HEK293 (cell line): ENCODE measurements at regions not wholly inside any gene's neighbourhood (a gene's known extent, or its start where the extent isn't known, plus 50 kb on each side); places are given as distances from the start of the nearest gene placed in this dataset.

ENCODE experiments used
- CTCF ChIA-PET: fragments of 350-600 bp; formaldehyde crosslinking; extraction: SDS; loops from one replicate; lab custom pipeline; 2021; ENCODE audit warnings: antibody characterized with exemption; lab: Yijun Ruan, JAX
- POLR2A ChIA-PET: fragments of 300-600 bp; formaldehyde crosslinking; extraction: SDS; loops from one replicate; lab custom pipeline; 2020; ENCODE audit warnings: antibody characterized with exemption, inconsistent platforms; lab: Yijun Ruan, JAX
- H3K27ac ChIP-seq: fragments of 200-500 bp; sonication (Bioruptor generic); 2 replicates; pipeline ENCODE4 v1.5.1; 2014; ENCODE audit warnings: low read depth, low read length, control low read depth, inconsistent platforms; ENCODE audit errors: extremely low read depth
- H3K36me3 ChIP-seq, 2 experiments: fragments of 200-500 bp in 1 of 2; sonication (Bioruptor generic) in 1 of 2; 1 replicate in 1 of 2; 2 replicates in 1 of 2; pipeline ENCODE4 v1.5.1; 2014 to 2017; ENCODE audit warnings: inconsistent platforms in 2 of 2, low read length in 2 of 2; ENCODE audit not compliant: control insufficient read depth in 2 of 2, insufficient read depth in 1 of 2
- H3K4me1 ChIP-seq: fragments of 200-500 bp; sonication (Bioruptor generic); 2 replicates; pipeline ENCODE4 v1.5.1; 2014; ENCODE audit warnings: mild to moderate bottlenecking, low read length, inconsistent platforms; ENCODE audit not compliant: control insufficient read depth, insufficient read depth
- H3K4me3 ChIP-seq: 2 replicates; pipeline ENCODE4 v1.5.1; 2011; ENCODE audit warnings: low read depth, mild to moderate bottlenecking, control low read depth, low read length, moderate library complexity
- H3K9me3 ChIP-seq: fragments of 200-500 bp; sonication (Bioruptor generic); 2 replicates; pipeline ENCODE4 v1.5.1; 2014; ENCODE audit warnings: low read depth, low read length, inconsistent platforms; ENCODE audit not compliant: control insufficient read depth, insufficient read depth
- REPIN1 ChIP-seq: fragments of 450-650 bp; formaldehyde crosslinking; IDR thresholded peaks from 2 replicates; pipeline ENCODE4 v1.5.1; 2017; ENCODE audit warnings: missing biosample characterization, missing genetic modification characterization, low read depth
- SETDB1 ChIP-seq: IDR thresholded peaks from one replicate; pipeline ENCODE4 v1.6.1; 2017; ENCODE audit warnings: mild to moderate bottlenecking, low read length, moderate library complexity, mixed read lengths; ENCODE audit not compliant: insufficient read length
- TRIM28 ChIP-seq: IDR thresholded peaks from 2 replicates; pipeline ENCODE4 v1.6.1; 2011; ENCODE audit warnings: low read length, control low read depth, borderline replicate concordance
- ZBTB48 ChIP-seq: fragments of 450-650 bp; formaldehyde crosslinking; IDR thresholded peaks from 2 replicates; pipeline ENCODE4 v1.5.1; 2016; ENCODE audit warnings: missing biosample characterization, missing genetic modification characterization
- ZNF140 ChIP-seq: fragments of 450-650 bp; formaldehyde crosslinking; IDR thresholded peaks from 2 replicates; pipeline ENCODE4 v1.5.1; 2016; ENCODE audit warnings: missing biosample characterization, missing genetic modification characterization
- ZNF350 ChIP-seq: fragments of 450-650 bp; formaldehyde crosslinking; IDR thresholded peaks from 2 replicates; pipeline ENCODE4 v1.5.0; 2017; ENCODE audit warnings: missing biosample characterization, mild to moderate bottlenecking, missing genetic modification characterization
- ZNF394 ChIP-seq: fragments of 450-650 bp; formaldehyde crosslinking; IDR thresholded peaks from 2 replicates; pipeline ENCODE4 v1.5.1; 2016; ENCODE audit warnings: missing biosample characterization, missing genetic modification characterization, mild to moderate bottlenecking, moderate library complexity, borderline replicate concordance
- ZNF473 ChIP-seq: fragments of 450-650 bp; formaldehyde crosslinking; IDR thresholded peaks from 2 replicates; pipeline ENCODE4 v1.5.1; 2017; ENCODE audit warnings: missing biosample characterization, missing genetic modification characterization
- ZNF510 ChIP-seq: fragments of 450-650 bp; formaldehyde crosslinking; IDR thresholded peaks from 2 replicates; pipeline ENCODE4 v1.5.1; 2018; ENCODE audit warnings: mild to moderate bottlenecking, missing genetic modification characterization, missing biosample characterization; ENCODE audit not compliant: insufficient replicate concordance
- ZNF544 ChIP-seq: fragments of 450-650 bp; formaldehyde crosslinking; IDR thresholded peaks from 2 replicates; pipeline ENCODE4 v1.5.0; 2017; ENCODE audit warnings: missing biosample characterization, missing genetic modification characterization
- ZNF558 ChIP-seq: fragments of 450-650 bp; formaldehyde crosslinking; IDR thresholded peaks from 2 replicates; pipeline ENCODE4 v1.5.1; 2016; ENCODE audit warnings: missing biosample characterization, missing genetic modification characterization
- ZNF626 ChIP-seq: fragments of 450-650 bp; sonication (Bioruptor Pico); formaldehyde crosslinking; IDR thresholded peaks from 2 replicates; pipeline ENCODE4 v1.5.1; 2018; ENCODE audit warnings: missing biosample characterization, missing genetic modification characterization, inconsistent platforms
- ZNF660 ChIP-seq: fragments of 450-650 bp; IDR thresholded peaks from 2 replicates; pipeline ENCODE4 v1.5.1; 2018; ENCODE audit warnings: missing biosample characterization, mild to moderate bottlenecking, missing genetic modification characterization
- ZNF747 ChIP-seq: fragments of 450-650 bp; formaldehyde crosslinking; IDR thresholded peaks from 2 replicates; pipeline ENCODE4 v1.5.1; 2016; ENCODE audit warnings: missing biosample characterization, missing genetic modification characterization
- ZNF791 ChIP-seq: fragments of 450-650 bp; formaldehyde crosslinking; IDR thresholded peaks from 2 replicates; pipeline ENCODE4 v1.5.1; 2016; ENCODE audit warnings: missing biosample characterization, missing genetic modification characterization
- ZSCAN16 ChIP-seq: fragments of 450-650 bp; formaldehyde crosslinking; IDR thresholded peaks from 2 replicates; pipeline ENCODE4 v1.5.1; 2016; ENCODE audit warnings: missing biosample characterization, missing genetic modification characterization
- ZSCAN23 ChIP-seq: fragments of 450-650 bp; formaldehyde crosslinking; IDR thresholded peaks from 2 replicates; pipeline ENCODE4 v1.5.1; 2016; ENCODE audit warnings: missing biosample characterization, missing genetic modification characterization
- TF ChIP-seq, protein P1 (sequence below): fragments of 450-650 bp; formaldehyde crosslinking; IDR thresholded peaks from 2 replicates; pipeline ENCODE4 v1.5.1; 2016; ENCODE audit warnings: missing biosample characterization, missing genetic modification characterization, low read depth
- TF ChIP-seq, protein P2 (sequence below): fragments of 450-650 bp; formaldehyde crosslinking; IDR thresholded peaks from 2 replicates; pipeline ENCODE4 v1.5.1; 2016; ENCODE audit warnings: missing biosample characterization, missing genetic modification characterization
- TF ChIP-seq, protein P3 (sequence below): fragments of 450-650 bp; formaldehyde crosslinking; IDR thresholded peaks from 2 replicates; pipeline ENCODE4 v1.5.1; 2016; ENCODE audit warnings: missing biosample characterization, missing genetic modification characterization

DNA sequence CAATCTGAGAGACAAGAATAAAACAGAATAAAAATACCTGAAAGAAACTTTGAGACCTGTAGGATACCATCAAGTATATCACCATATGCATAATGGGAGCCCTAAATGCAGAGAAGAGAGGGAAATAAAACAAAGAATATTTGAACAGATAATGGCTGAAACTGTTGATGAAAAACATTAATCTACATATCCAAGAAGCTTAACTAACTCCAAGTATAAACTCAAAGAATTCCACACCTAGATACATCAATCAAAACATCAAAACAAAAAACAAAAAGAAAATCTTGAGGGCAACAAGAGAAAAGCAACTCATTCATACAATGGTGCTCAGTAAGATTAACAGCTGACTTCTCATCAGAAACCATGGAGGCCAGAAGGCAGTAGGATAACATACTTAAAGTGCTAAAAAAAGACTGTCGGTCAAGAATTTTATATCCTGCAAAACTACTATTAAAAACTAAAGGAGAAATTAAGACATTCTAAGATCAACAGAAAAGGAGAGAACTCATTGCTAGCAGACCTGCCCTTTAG is 101.6 kb downstream of the FOXD1 start:
- no peaks in the 10 kb centered on the region for H3K9me3 ChIP-seq
- H3K4me1 ChIP-seq = no peaks in the 10 kb centered on the region
- H3K27ac ChIP-seq = no peak overlapping the region
- no peak overlapping the region for H3K4me3 ChIP-seq
- TF ChIP-seq SETDB1 (peak; percentile 93), ZNF510 (peak; percentile 19), ZNF626 (tag by site-specific recombination) (0 out of 2 replicates have a peak, but pooled peaks have one; percentile 67), ZNF350 (tag by site-specific recombination) (no peak), ZNF558 (tag by site-specific recombination) (peak; percentile 98), TRIM28 (peak; percentile 84), ZSCAN16 (tag by site-specific recombination) (no peak)
- POLR2A ChIA-PET = no interaction called here
- no peaks in the 10 kb centered on the region for H3K36me3 ChIP-seq
- CTCF ChIA-PET = no interaction called here

DNA sequence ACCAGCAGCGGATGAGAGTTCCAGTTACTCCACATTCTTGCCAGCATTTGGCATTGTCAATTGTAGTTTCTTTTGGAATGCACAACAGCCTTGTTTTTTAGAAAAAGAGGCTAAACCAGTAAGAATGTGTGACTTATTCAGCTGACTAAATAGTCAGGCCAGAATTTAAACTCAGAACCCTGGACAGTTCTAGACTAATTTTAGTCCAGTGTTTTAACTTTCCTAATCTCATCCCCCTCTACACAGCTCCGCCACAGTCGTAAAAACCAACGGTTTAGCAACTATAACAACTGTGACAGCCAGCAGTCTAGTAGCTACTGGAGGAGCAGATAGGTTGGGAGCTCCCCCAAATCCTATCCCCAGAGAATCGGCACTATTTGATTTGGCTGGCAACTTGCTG is 103.7 kb downstream of the FOXD1 start:
- H3K27ac ChIP-seq = no peak overlapping the region
- H3K4me1 ChIP-seq = no peaks in the 10 kb centered on the region
- TF ChIP-seq, protein P1, sequence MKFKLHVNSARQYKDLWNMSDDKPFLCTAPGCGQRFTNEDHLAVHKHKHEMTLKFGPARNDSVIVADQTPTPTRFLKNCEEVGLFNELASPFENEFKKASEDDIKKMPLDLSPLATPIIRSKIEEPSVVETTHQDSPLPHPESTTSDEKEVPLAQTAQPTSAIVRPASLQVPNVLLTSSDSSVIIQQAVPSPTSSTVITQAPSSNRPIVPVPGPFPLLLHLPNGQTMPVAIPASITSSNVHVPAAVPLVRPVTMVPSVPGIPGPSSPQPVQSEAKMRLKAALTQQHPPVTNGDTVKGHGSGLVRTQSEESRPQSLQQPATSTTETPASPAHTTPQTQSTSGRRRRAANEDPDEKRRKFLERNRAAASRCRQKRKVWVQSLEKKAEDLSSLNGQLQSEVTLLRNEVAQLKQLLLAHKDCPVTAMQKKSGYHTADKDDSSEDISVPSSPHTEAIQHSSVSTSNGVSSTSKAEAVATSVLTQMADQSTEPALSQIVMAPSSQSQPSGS = no peak
- TF ChIP-seq, protein P2, sequence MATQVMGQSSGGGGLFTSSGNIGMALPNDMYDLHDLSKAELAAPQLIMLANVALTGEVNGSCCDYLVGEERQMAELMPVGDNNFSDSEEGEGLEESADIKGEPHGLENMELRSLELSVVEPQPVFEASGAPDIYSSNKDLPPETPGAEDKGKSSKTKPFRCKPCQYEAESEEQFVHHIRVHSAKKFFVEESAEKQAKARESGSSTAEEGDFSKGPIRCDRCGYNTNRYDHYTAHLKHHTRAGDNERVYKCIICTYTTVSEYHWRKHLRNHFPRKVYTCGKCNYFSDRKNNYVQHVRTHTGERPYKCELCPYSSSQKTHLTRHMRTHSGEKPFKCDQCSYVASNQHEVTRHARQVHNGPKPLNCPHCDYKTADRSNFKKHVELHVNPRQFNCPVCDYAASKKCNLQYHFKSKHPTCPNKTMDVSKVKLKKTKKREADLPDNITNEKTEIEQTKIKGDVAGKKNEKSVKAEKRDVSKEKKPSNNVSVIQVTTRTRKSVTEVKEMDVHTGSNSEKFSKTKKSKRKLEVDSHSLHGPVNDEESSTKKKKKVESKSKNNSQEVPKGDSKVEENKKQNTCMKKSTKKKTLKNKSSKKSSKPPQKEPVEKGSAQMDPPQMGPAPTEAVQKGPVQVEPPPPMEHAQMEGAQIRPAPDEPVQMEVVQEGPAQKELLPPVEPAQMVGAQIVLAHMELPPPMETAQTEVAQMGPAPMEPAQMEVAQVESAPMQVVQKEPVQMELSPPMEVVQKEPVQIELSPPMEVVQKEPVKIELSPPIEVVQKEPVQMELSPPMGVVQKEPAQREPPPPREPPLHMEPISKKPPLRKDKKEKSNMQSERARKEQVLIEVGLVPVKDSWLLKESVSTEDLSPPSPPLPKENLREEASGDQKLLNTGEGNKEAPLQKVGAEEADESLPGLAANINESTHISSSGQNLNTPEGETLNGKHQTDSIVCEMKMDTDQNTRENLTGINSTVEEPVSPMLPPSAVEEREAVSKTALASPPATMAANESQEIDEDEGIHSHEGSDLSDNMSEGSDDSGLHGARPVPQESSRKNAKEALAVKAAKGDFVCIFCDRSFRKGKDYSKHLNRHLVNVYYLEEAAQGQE (tag by site-specific recombination) = peak; percentile 87
- TF ChIP-seq ZNF791 (no peak), ZNF747 (tag by site-specific recombination) (no peak)
- H3K4me3 ChIP-seq = no peak overlapping the region
- no peaks in the 10 kb centered on the region for H3K36me3 ChIP-seq
- POLR2A ChIA-PET = no interaction called here
- H3K9me3 ChIP-seq = no peaks in the 10 kb centered on the region
- CTCF ChIA-PET = interaction anchor here (2.8 kb wide), 1 partner anchor 129 kb away, joined by 12 read pairs; no protein-coding TSS in a partner anchor

DNA sequence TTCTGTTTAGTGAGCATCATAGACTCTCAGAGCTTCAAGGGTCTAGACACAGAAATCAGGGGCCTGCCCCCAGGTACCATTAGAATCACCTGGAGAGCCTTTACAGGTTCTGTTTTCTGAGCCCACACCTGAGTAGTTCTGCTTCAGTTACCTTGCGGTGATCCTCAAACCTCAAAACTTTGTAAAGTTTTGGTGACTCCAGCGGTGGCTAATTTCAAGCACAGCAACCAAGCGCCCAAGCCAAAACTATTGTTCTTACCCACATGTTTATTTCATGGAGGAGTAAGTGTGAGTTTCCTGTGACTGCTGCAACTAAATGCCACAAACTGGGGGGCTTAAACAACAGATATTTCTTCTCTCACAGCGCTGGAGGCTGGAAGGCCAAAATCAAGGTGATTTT is 108.9 kb downstream of the FOXD1 start:
- H3K27ac ChIP-seq = no peak overlapping the region
- no peaks in the 10 kb centered on the region for H3K36me3 ChIP-seq
- no peak overlapping the region for H3K4me3 ChIP-seq
- H3K9me3 ChIP-seq = no peaks in the 10 kb centered on the region
- ChIA-PET POLR2A (no interaction called here), CTCF (no interaction called here)
- no peak for TF ChIP-seq REPIN1 (tag by site-specific recombination)
- H3K4me1 ChIP-seq = peaks cover 26% of the 10 kb centered on the region

DNA sequence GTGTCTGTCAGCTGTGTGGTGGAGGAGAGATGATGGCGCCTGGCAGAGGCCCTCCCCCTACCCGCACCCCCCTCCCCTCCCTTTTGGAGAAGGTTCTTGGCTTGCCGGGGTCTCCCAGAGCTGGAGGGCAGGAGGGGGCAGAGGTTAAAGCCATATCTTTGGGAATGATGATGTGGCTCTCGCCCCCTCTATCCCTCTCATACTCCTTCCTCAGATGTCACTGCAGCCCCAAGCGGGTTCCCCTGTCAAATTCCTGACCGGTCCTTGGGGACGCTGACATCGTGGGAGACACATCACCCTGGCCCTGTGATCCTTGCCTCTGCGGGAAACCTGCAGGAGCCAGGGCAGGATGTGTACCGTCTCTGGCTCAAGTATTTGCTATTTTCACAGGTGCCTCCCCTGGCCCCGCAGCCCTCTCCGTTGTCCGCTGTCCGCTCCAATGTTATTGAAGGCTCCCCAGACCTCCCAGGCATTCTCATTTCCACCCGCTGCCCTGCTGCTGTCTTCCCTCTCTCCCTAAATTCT is 109.5 kb downstream of the FOXD1 start:
- CTCF ChIA-PET = no interaction called here
- Histone ChIP-seq H3K4me1 (peaks cover 26% of the 10 kb centered on the region), H3K4me3 (no peak overlapping the region), H3K27ac (peak overlapping the region; percentile 77; the same call in 1 of the 2 replicates), H3K36me3 (no peaks in the 10 kb centered on the region), H3K9me3 (no peaks in the 10 kb centered on the region)
- POLR2A ChIA-PET = no interaction called here
- TF ChIP-seq ZNF473 = no peak
- TF ChIP-seq ZNF660 (tag by site-specific recombination) = no peak
- no peak for TF ChIP-seq ZSCAN23
- no peak for TF ChIP-seq ZBTB48
- TF ChIP-seq TRIM28 = no peak
- TF ChIP-seq ZNF394 = no peak
- TF ChIP-seq, protein P3, sequence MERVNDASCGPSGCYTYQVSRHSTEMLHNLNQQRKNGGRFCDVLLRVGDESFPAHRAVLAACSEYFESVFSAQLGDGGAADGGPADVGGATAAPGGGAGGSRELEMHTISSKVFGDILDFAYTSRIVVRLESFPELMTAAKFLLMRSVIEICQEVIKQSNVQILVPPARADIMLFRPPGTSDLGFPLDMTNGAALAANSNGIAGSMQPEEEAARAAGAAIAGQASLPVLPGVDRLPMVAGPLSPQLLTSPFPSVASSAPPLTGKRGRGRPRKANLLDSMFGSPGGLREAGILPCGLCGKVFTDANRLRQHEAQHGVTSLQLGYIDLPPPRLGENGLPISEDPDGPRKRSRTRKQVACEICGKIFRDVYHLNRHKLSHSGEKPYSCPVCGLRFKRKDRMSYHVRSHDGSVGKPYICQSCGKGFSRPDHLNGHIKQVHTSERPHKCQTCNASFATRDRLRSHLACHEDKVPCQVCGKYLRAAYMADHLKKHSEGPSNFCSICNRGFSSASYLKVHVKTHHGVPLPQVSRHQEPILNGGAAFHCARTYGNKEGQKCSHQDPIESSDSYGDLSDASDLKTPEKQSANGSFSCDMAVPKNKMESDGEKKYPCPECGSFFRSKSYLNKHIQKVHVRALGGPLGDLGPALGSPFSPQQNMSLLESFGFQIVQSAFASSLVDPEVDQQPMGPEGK (tag by site-specific recombination) = no peak
- TF ChIP-seq ZNF544 = no peak
- no peak for TF ChIP-seq ZNF140
